H1 (cell line): ENCODE measurements at regions not wholly inside any gene's neighbourhood (a gene's known extent, or its start where the extent isn't known, plus 50 kb on each side); places are given as distances from the start of the nearest gene placed in this dataset.

Experiments
- CTCF ChIA-PET: fragments of 300-600 bp; sonication (Branson Sonifier 250); formaldehyde crosslinking; loops from one replicate; lab custom pipeline; 2021; ENCODE audit not compliant: partially characterized antibody; lab: Charles Lee
- POLR2A ChIA-PET: fragments of 300-600 bp; sonication (Branson Sonifier 250); formaldehyde crosslinking; loops from one replicate; lab custom pipeline; 2021; ENCODE audit warnings: inconsistent platforms; ENCODE audit not compliant: partially characterized antibody; lab: Charles Lee
- DNase-seq, 2 experiments: peaks; one replicate each; pipeline versions ENCODE4 v3.0.0 to v3.0.0-alpha.2; 2010 to 2022; ENCODE audit warnings: low spot score in 2 of 2, low read depth in 1 of 2, mixed read lengths in 1 of 2
- FAIRE-seq: peaks from 2 replicates; lab custom pipeline; 2011; peaks lifted over from hg19 to GRCh38; lab: Jason Lieb, UNC
- H2AFZ ChIP-seq: 2 replicates; pipeline ENCODE4 v1.8.1; 2012; ENCODE audit warnings: low read length, inconsistent platforms
- H2AK5ac ChIP-seq: 2 replicates; pipeline ENCODE4 v1.6.1; 2013; ENCODE audit warnings: low read depth, low read length
- H2BK120ac ChIP-seq: replicated peaks from 2 replicates; pipeline ENCODE3; 2013; ENCODE audit warnings: low read depth, low read length, inconsistent platforms
- H2BK12ac ChIP-seq: 2 replicates; pipeline ENCODE4 v1.6.1; 2013; ENCODE audit warnings: low read depth, low read length
- H2BK15ac ChIP-seq: 2 replicates; pipeline ENCODE4 v1.6.1; 2013; ENCODE audit warnings: low read length
- H2BK20ac ChIP-seq: 2 replicates; pipeline ENCODE4 v1.6.1; 2013; ENCODE audit warnings: low read length
- H2BK5ac ChIP-seq: 2 replicates; pipeline ENCODE4 v1.6.1; 2013; ENCODE audit warnings: low read depth, low read length
- H3K14ac ChIP-seq: 2 replicates; pipeline ENCODE4 v1.6.1; 2013; ENCODE audit warnings: inconsistent platforms; ENCODE audit not compliant: insufficient read length
- H3K18ac ChIP-seq: 2 replicates; pipeline ENCODE4 v1.6.1; 2013; ENCODE audit warnings: low read length; ENCODE audit errors: extremely low read depth
- H3K23ac ChIP-seq: 2 replicates; pipeline ENCODE4 v1.6.1; 2013; ENCODE audit warnings: inconsistent platforms; ENCODE audit not compliant: insufficient read length
- H3K23me2 ChIP-seq: 2 replicates; pipeline ENCODE4 v1.6.1; 2013; ENCODE audit warnings: low read depth, low read length
- H3K27ac ChIP-seq: 2 replicates; pipeline ENCODE4 v1.6.1; 2011; ENCODE audit warnings: low read depth, low read length, inconsistent platforms
- H3K27me3 ChIP-seq, 4 experiments: replicated peaks in 1 of 4; 1 replicate in 1 of 4; 2 replicates in 3 of 4; pipeline versions ENCODE4 v1.6.1 to v1.8.1; 2011 to 2013; ENCODE audit warnings: low read length in 3 of 4, mild to moderate bottlenecking in 3 of 4, inconsistent platforms in 2 of 4, mixed read lengths in 2 of 4, moderate library complexity in 1 of 4; ENCODE audit not compliant: control insufficient read depth in 3 of 4, insufficient read depth in 3 of 4; ENCODE audit errors: extremely low read depth in 1 of 4
- H3K36me3 ChIP-seq, 4 experiments: 2 replicates each; pipeline versions ENCODE4 v1.6.1 to v1.8.1; 2011 to 2013; ENCODE audit warnings: mild to moderate bottlenecking in 4 of 4, low read length in 3 of 4, moderate library complexity in 2 of 4, control low read depth in 1 of 4, inconsistent platforms in 1 of 4; ENCODE audit not compliant: insufficient read depth in 4 of 4, control insufficient read depth in 2 of 4
- H3K4ac ChIP-seq: replicated peaks from 2 replicates; pipeline ENCODE3; 2013; ENCODE audit warnings: low read length, low read depth, mixed read lengths, inconsistent platforms; ENCODE audit not compliant: insufficient read length
- H3K4me1 ChIP-seq, 4 experiments: replicated peaks in 1 of 4; 1 replicate in 1 of 4; 2 replicates in 3 of 4; pipeline versions ENCODE4 v1.6.1 to v1.8.1; 2011 to 2013; ENCODE audit warnings: low read length in 3 of 4, inconsistent platforms in 2 of 4, mixed read lengths in 1 of 4; ENCODE audit not compliant: insufficient read depth in 4 of 4, control insufficient read depth in 3 of 4
- H3K4me2 ChIP-seq, 2 experiments: 2 replicates each; pipeline versions ENCODE4 v1.6.1 to v1.8.1; 2011 to 2013; ENCODE audit warnings: low read depth in 2 of 2, low read length in 2 of 2, control low read depth in 1 of 2, inconsistent platforms in 1 of 2, mild to moderate bottlenecking in 1 of 2; ENCODE audit not compliant: insufficient read depth in 1 of 2
- H3K4me3 ChIP-seq, 4 experiments: fragments of 200-600, 300-600 bp in 1 of 4; sonication (generic), shearing (Covaris generic), sonication (Bioruptor Twin) in 1 of 4; 2 replicates each; pipeline versions ENCODE4 v1.5.1 to v1.8.1; 2011 to 2016; ENCODE audit warnings: low read length in 4 of 4, low read depth in 3 of 4, control low read depth in 2 of 4, inconsistent platforms in 2 of 4, mild to moderate bottlenecking in 2 of 4, mixed read lengths in 1 of 4, moderate library complexity in 1 of 4; ENCODE audit not compliant: insufficient read depth in 2 of 4; ENCODE audit errors: extremely low read depth in 1 of 4
- H3K56ac ChIP-seq: replicated peaks from 2 replicates; pipeline ENCODE3; 2013; ENCODE audit warnings: low read depth, mild to moderate bottlenecking, mixed read lengths, low read length, inconsistent platforms; ENCODE audit not compliant: insufficient read length
- H3K79me1 ChIP-seq: 2 replicates; pipeline ENCODE4 v1.6.1; 2013; ENCODE audit warnings: low read depth, low read length, control low read depth
- H3K79me2 ChIP-seq, 2 experiments: 2 replicates each; pipeline versions ENCODE4 v1.6.1 to v1.8.1; 2012 to 2013; ENCODE audit warnings: low read length in 2 of 2, mild to moderate bottlenecking in 2 of 2, inconsistent platforms in 1 of 2; ENCODE audit not compliant: insufficient read depth in 2 of 2, control insufficient read depth in 1 of 2
- H3K9ac ChIP-seq, 4 experiments: replicated peaks in 1 of 4; 1 replicate in 1 of 4; 2 replicates in 3 of 4; pipeline versions ENCODE4 v1.6.1 to v1.8.1; 2011 to 2013; ENCODE audit warnings: low read depth in 3 of 4, low read length in 3 of 4, control low read depth in 2 of 4, mild to moderate bottlenecking in 2 of 4, moderate library complexity in 2 of 4, inconsistent platforms in 1 of 4; ENCODE audit errors: extremely low read depth in 1 of 4
- H3K9me3 ChIP-seq, 2 experiments: 2 replicates each; pipeline versions ENCODE4 v1.6.1 to v1.8.1; 2012 to 2013; ENCODE audit warnings: mild to moderate bottlenecking in 2 of 2, moderate library complexity in 2 of 2, control low read depth in 1 of 2, inconsistent platforms in 1 of 2, low read depth in 1 of 2, low read length in 1 of 2, mixed read lengths in 1 of 2; ENCODE audit not compliant: insufficient read depth in 2 of 2
- H4K20me1 ChIP-seq, 2 experiments: replicated peaks in 1 of 2; 2 replicates each; pipeline versions ENCODE3 to v1.8.1; 2011 to 2013; ENCODE audit warnings: inconsistent platforms in 2 of 2, low read length in 2 of 2, mild to moderate bottlenecking in 1 of 2; ENCODE audit not compliant: insufficient read depth in 2 of 2, control insufficient read depth in 1 of 2
- H4K5ac ChIP-seq: 2 replicates; pipeline ENCODE4 v1.6.1; 2013; ENCODE audit warnings: low read length, low read depth, mixed read lengths, inconsistent platforms; ENCODE audit not compliant: insufficient read length
- H4K8ac ChIP-seq: 2 replicates; pipeline ENCODE4 v1.8.0; 2013; ENCODE audit warnings: mild to moderate bottlenecking, moderate library complexity, low read length, inconsistent platforms; ENCODE audit not compliant: insufficient read depth; ENCODE audit errors: extremely low read depth
- H4K91ac ChIP-seq: replicated peaks from 2 replicates; pipeline ENCODE3; 2013; ENCODE audit warnings: low read length, mixed read lengths, inconsistent platforms; ENCODE audit not compliant: insufficient read length
- CBX5 ChIP-seq: fragments of 300-800, 300-1000 bp; sonication (generic); IDR thresholded peaks from 2 replicates; pipeline ENCODE4 v1.7.1; 2016; ENCODE audit warnings: antibody characterized with exemption, low read length, low read depth
- CBX8 ChIP-seq: fragments of 300-800, 300-1000 bp; sonication (generic); IDR thresholded peaks from 2 replicates; pipeline ENCODE4 v1.7.1; 2016; ENCODE audit warnings: low read depth, low read length, borderline replicate concordance
- CEBPB ChIP-seq: IDR thresholded peaks from 2 replicates; pipeline ENCODE4 v1.6.1; 2012; ENCODE audit warnings: low read depth, low read length
- CHD1 ChIP-seq: IDR thresholded peaks from 2 replicates; pipeline ENCODE4 v1.6.1; 2012; ENCODE audit warnings: low read depth, low read length, improper control_type of control experiment
- CREB1 ChIP-seq: IDR thresholded peaks from 2 replicates; pipeline ENCODE4 v1.6.1; 2012; ENCODE audit warnings: inconsistent platforms
- CTBP2 ChIP-seq: IDR thresholded peaks from 2 replicates; pipeline ENCODE4 v1.7.0; 2011; ENCODE audit warnings: borderline replicate concordance, mild to moderate bottlenecking, moderate library complexity, mixed read lengths, low read length; ENCODE audit not compliant: insufficient read depth, insufficient read length
- EGR1 ChIP-seq: IDR thresholded peaks from 2 replicates; pipeline ENCODE4 v1.6.1; 2011; ENCODE audit warnings: low read depth, low read length, borderline replicate concordance
- FOSL1 ChIP-seq: IDR thresholded peaks from 2 replicates; pipeline ENCODE4 v1.6.1; 2011; ENCODE audit warnings: mild to moderate bottlenecking, low read depth, low read length, moderate library complexity; ENCODE audit not compliant: insufficient read depth
- HDAC2 ChIP-seq, 2 experiments: fragments of 300-600 bp in 1 of 2; sonication (generic) in 1 of 2; IDR thresholded peaks; 2 replicates each; pipeline ENCODE4 v1.6.1; 2011 to 2012; ENCODE audit warnings: low read depth in 2 of 2, low read length in 2 of 2, mild to moderate bottlenecking in 2 of 2, moderate library complexity in 2 of 2, borderline replicate concordance in 1 of 2, inconsistent platforms in 1 of 2
- MAFK ChIP-seq: IDR thresholded peaks from 2 replicates; pipeline ENCODE4 v1.6.1; 2012; ENCODE audit warnings: low read depth, mild to moderate bottlenecking, improper control_type of control experiment, low read length
- NANOG ChIP-seq: IDR thresholded peaks from 2 replicates; pipeline ENCODE4 v1.6.1; 2011; ENCODE audit warnings: low read length, low read depth, mild to moderate bottlenecking, inconsistent platforms; ENCODE audit not compliant: insufficient read depth, poor library complexity, severe bottlenecking
- POU5F1 ChIP-seq: IDR thresholded peaks from 2 replicates; pipeline ENCODE4 v1.6.1; 2011; ENCODE audit warnings: low read depth, mild to moderate bottlenecking, low read length, moderate library complexity
- RBBP5 ChIP-seq: IDR thresholded peaks from 2 replicates; pipeline ENCODE4 v1.7.1; 2012; ENCODE audit warnings: low read depth, mild to moderate bottlenecking, inconsistent platforms, low read length, moderate library complexity, borderline replicate concordance
- SP2 ChIP-seq: IDR thresholded peaks from 2 replicates; pipeline ENCODE4 v1.6.1; 2012; ENCODE audit warnings: mild to moderate bottlenecking, low read length, inconsistent platforms
- YY1 ChIP-seq: IDR thresholded peaks from 2 replicates; pipeline ENCODE4 v1.6.1; 2011; ENCODE audit warnings: low read depth, mild to moderate bottlenecking, low read length
- WGBS, 2 experiments: shearing (Covaris generic) in 1 of 2; methylation state at CpG; one replicate each; pipeline versions ENCODE4 v1.1.6 to v1.1.7; 2013 to 2015; ENCODE audit warnings: low lambda C conversion rate in 2 of 2, mixed read lengths in 2 of 2, inconsistent platforms in 1 of 2, low coverage in 1 of 2, missing lambda C conversion rate in 1 of 2; ENCODE audit not compliant: insufficient replicate concordance in 2 of 2, insufficient coverage in 1 of 2, insufficient read length in 1 of 2; ENCODE audit errors: extremely low coverage in 1 of 2, missing lambda C conversion rate in 1 of 2; 5-methylcytosine and 5-hydroxymethylcytosine counted together

- DNase-seq (no peak), FAIRE-seq (no peak)
- Histone ChIP-seq H3K14ac (no peak overlapping the region), H3K79me1 (no peaks in the 10 kb centered on the region), H2AFZ (no peak overlapping the region), H2BK20ac (no peak overlapping the region), H3K27me3 (no peaks in the 10 kb centered on the region), H3K18ac (no peak overlapping the region), H3K27ac (no peak overlapping the region), H3K9me3 (peaks cover 10 to 14% of the 10 kb centered on the region in 2 experiments), H2BK12ac (no peak overlapping the region), H2BK15ac (no peak overlapping the region), H4K5ac (no peak overlapping the region), H3K56ac (no peak overlapping the region), H2BK120ac (no peak overlapping the region), H3K23ac (no peak overlapping the region), H3K23me2 (no peaks in the 10 kb centered on the region), H4K91ac (no peak overlapping the region), H4K20me1 (no peaks in the 10 kb centered on the region), H2AK5ac (no peak overlapping the region), H3K4ac (no peak overlapping the region), H3K4me2 (no peak overlapping the region), H3K4me3 (no peak overlapping the region), H2BK5ac (no peak overlapping the region), H4K8ac (no peak overlapping the region), H3K9ac (no peak overlapping the region), H3K4me1 (no peaks in the 10 kb centered on the region), H3K79me2 (no peaks in the 10 kb centered on the region), H3K36me3 (no peaks in the 10 kb centered on the region)
- CTCF ChIA-PET: interaction anchor here (1.3 kb wide), 1 partner anchor 56 kb away, joined by 3 read pairs; no protein-coding TSS in a partner anchor
- POLR2A ChIA-PET: no interaction called here
- 93% methylated on average over 3 of the region's 3 CpGs; no CpG with 5 or more reads in 1 of the 2 experiments for WGBS, 2 experiments
- no peak for TF ChIP-seq RBBP5
- no peak for TF ChIP-seq CTBP2
- no peak for TF ChIP-seq CREB1
- no peak for TF ChIP-seq FOSL1
- no peak for TF ChIP-seq YY1
- no peak for TF ChIP-seq CBX8
- no peak for TF ChIP-seq EGR1
- no peak for TF ChIP-seq CHD1
- no peak for TF ChIP-seq NANOG
- TF ChIP-seq SP2: no peak
- TF ChIP-seq CEBPB: no peak
- no peak for TF ChIP-seq POU5F1
- TF ChIP-seq CBX5: no peak
- TF ChIP-seq MAFK: no peak
- TF ChIP-seq HDAC2 (IDR thresholded peaks at IDR 0.05; ENCODE audit: borderline replicate concordance in 1 of 2, low read depth in 2 of 2, low read length in 2 of 2): no peak
These were observed 141.2 kb downstream of the CD8B2 start for GRCh38 chr2:106628377-106628776.
